Fibroblast of mammary gland (primary cell): ENCODE measurements at regions not wholly inside any gene's neighbourhood (a gene's known extent, or its start where the extent isn't known, plus 50 kb on each side); places are given as distances from the start of the nearest gene placed in this dataset.
"Not testable (repeated sequence)": the region's sequence is repeated elsewhere in the genome, so short reads cannot be mapped to it uniquely, and the experiment has no call there.

Experiments
- DNase-seq: peaks from one replicate; pipeline ENCODE4 v3.0.0-alpha.2; 2010; ENCODE audit warnings: low read depth
- H3K4me3 ChIP-seq: 2 replicates; pipeline ENCODE4 v1.5.1; 2011; ENCODE audit warnings: low read depth, mild to moderate bottlenecking, low read length, moderate library complexity; ENCODE audit not compliant: control insufficient read depth
- CTCF ChIP-seq: conservative IDR thresholded peaks from 2 replicates; pipeline ENCODE4 v1.5.1; 2011; ENCODE audit warnings: low read depth, low read length, inconsistent platforms; ENCODE audit not compliant: control insufficient read depth, insufficient read depth

GRCh38 chr3:153400641-153401040 is 238.6 kb downstream of the RAP2B start:
- no peak for TF ChIP-seq CTCF
- no peak overlapping the region for H3K4me3 ChIP-seq
- DNase-seq = peak; percentile 6

GRCh38 chr3:153404157-153404556 is 242.1 kb downstream of the RAP2B start:
- H3K4me3 ChIP-seq = no peak overlapping the region
- no peak for TF ChIP-seq CTCF
- peak; percentile 10 for DNase-seq

- H3K4me3 ChIP-seq, DNase-seq: not testable (repeated sequence)
These were observed 243.3 kb downstream of the RAP2B start for GRCh38 chr3:153405320-153405719.

- no peak for TF ChIP-seq CTCF
- DNase-seq = no peak
- H3K4me3 ChIP-seq = no peak overlapping the region
These were observed 248.5 kb downstream of the RAP2B start for GRCh38 chr3:153410517-153410916.

GRCh38 chr3:153414982-153415381 is 253.0 kb downstream of the RAP2B start:
- DNase-seq = no peak

GRCh38 chr3:153422314-153422713 is 260.3 kb downstream of the RAP2B start:
- DNase-seq = no peak
- no peak overlapping the region for H3K4me3 ChIP-seq
- TF ChIP-seq CTCF = no peak

More at GRCh38 chr3:153414982-153415381, 253.0 kb downstream of the RAP2B start:
- TF ChIP-seq CTCF = no peak
- no peak overlapping the region for H3K4me3 ChIP-seq

GRCh38 chr3:153423820-153424219 is 261.8 kb downstream of the RAP2B start:
- DNase-seq, H3K4me3 ChIP-seq: not testable (repeated sequence)

GRCh38 chr3:153426344-153426743 is 264.3 kb downstream of the RAP2B start:
- DNase-seq = no peak
- TF ChIP-seq CTCF = no peak

More at GRCh38 chr3:153426344-153426743, 264.3 kb downstream of the RAP2B start:
- no peak overlapping the region for H3K4me3 ChIP-seq
